ENCODE measurements at regions not wholly inside any gene's neighbourhood (a gene's known extent, or its start where the extent isn't known, plus 50 kb on each side); places are given as distances from the start of the nearest gene placed in this dataset.
"Not testable (repeated sequence)": the region's sequence is repeated elsewhere in the genome, so short reads cannot be mapped to it uniquely, and the experiment has no call there.

GRCh38 chr11:7168741-7168990 is 79.9 kb downstream of the RBMXL2 start:
- no peak overlapping the region for H3K4me3 ChIP-seq (ENCODE audit: low read depth, low read length)
- no peak for TF ChIP-seq CTCF (IDR thresholded peaks at IDR 0.05; ENCODE audit: insufficient read depth, low read length, poor library complexity, severe bottlenecking)
- H3K27me3 ChIP-seq (ENCODE audit: control insufficient read depth, insufficient read depth, low read length): no peaks in the 10 kb centered on the region
- DNase-seq (ENCODE audit: low read depth): no peak
- no peaks in the 10 kb centered on the region for H3K36me3 ChIP-seq (ENCODE audit: control insufficient read depth, insufficient read depth, low read length)

- H3K27me3 ChIP-seq (ENCODE audit: control insufficient read depth, insufficient read depth, low read length): no peaks in the 10 kb centered on the region
- TF ChIP-seq CTCF (IDR thresholded peaks at IDR 0.05; ENCODE audit: insufficient read depth, low read length, poor library complexity, severe bottlenecking): no peak
- DNase-seq (ENCODE audit: low read depth): no peak
- H3K36me3 ChIP-seq (ENCODE audit: control insufficient read depth, insufficient read depth, low read length): no peaks in the 10 kb centered on the region
- H3K4me3 ChIP-seq (ENCODE audit: low read depth, low read length): no peak overlapping the region
Observed at GRCh38 chr11:7170431-7170830, 81.3 kb upstream of the SYT9 start.

- no peak for DNase-seq (ENCODE audit: low read depth)
- H3K4me3 ChIP-seq (ENCODE audit: low read depth, low read length): no peak overlapping the region
- no peaks in the 10 kb centered on the region for H3K36me3 ChIP-seq (ENCODE audit: control insufficient read depth, insufficient read depth, low read length)
- no peak for TF ChIP-seq CTCF (IDR thresholded peaks at IDR 0.05; ENCODE audit: insufficient read depth, low read length, poor library complexity, severe bottlenecking)
- no peaks in the 10 kb centered on the region for H3K27me3 ChIP-seq (ENCODE audit: control insufficient read depth, insufficient read depth, low read length)
Observed at GRCh38 chr11:7175007-7175406, 76.7 kb upstream of the SYT9 start.

- Histone ChIP-seq H3K4me3 (ENCODE audit: low read depth, low read length) (no peak overlapping the region), H3K36me3 (ENCODE audit: control insufficient read depth, insufficient read depth, low read length) (no peaks in the 10 kb centered on the region), H3K27me3 (ENCODE audit: control insufficient read depth, insufficient read depth, low read length) (no peaks in the 10 kb centered on the region)
- no peak for DNase-seq (ENCODE audit: low read depth)
- TF ChIP-seq CTCF (IDR thresholded peaks at IDR 0.05; ENCODE audit: insufficient read depth, low read length, poor library complexity, severe bottlenecking): no peak
Observed at GRCh38 chr11:7186190-7186589, 65.5 kb upstream of the SYT9 start.

GRCh38 chr11:7186676-7187075 is 65.0 kb upstream of the SYT9 start:
- DNase-seq (ENCODE audit: low read depth): no peak
- Histone ChIP-seq H3K4me3 (ENCODE audit: low read depth, low read length) (no peak overlapping the region), H3K36me3 (ENCODE audit: control insufficient read depth, insufficient read depth, low read length) (no peaks in the 10 kb centered on the region), H3K27me3 (ENCODE audit: control insufficient read depth, insufficient read depth, low read length) (no peaks in the 10 kb centered on the region)
- no peak for TF ChIP-seq CTCF (IDR thresholded peaks at IDR 0.05; ENCODE audit: insufficient read depth, low read length, poor library complexity, severe bottlenecking)

- H3K4me3 ChIP-seq (ENCODE audit: low read depth, low read length); H3K36me3 ChIP-seq (ENCODE audit: control insufficient read depth, insufficient read depth, low read length); DNase-seq (ENCODE audit: low read depth); H3K27me3 ChIP-seq (ENCODE audit: control insufficient read depth, insufficient read depth, low read length): not testable (repeated sequence)
Observed at GRCh38 chr11:7192785-7193184, 58.9 kb upstream of the SYT9 start.

All from kidney epithelial cell (primary cell).